ENCODE measurements at regions not wholly inside any gene's neighbourhood (a gene's known extent, or its start where the extent isn't known, plus 50 kb on each side); places are given as distances from the start of the nearest gene placed in this dataset.
"Not testable (repeated sequence)": the region's sequence is repeated elsewhere in the genome, so short reads cannot be mapped to it uniquely, and the experiment has no call there.

DNA sequence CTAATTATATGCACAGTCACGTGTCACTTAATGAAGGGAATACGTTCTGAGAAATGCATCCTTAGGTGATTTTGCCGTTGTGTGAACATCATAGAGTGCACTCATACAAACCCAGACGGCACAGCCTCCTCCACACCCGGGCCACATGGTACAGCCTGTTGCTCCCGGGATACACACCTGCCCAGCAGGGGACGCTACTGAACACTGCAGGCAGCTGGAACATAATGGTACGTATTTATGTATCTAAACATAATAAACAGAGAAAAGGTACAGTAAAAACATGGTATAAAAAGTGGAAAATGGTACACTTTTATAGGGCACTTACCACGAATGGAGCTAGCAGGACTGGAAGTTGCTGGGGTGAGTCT is 752.3 kb upstream of the TPTE start:
- peaks cover 0 to 32% (median 22%) of the 10 kb centered on the region in 5 experiments for H3K9me3 ChIP-seq (ENCODE audit: control extremely low read depth in 1 of 5, control insufficient read depth in 4 of 5, insufficient read depth in 2 of 5, low read depth in 1 of 5, low read length in 4 of 5)
- POLR2A ChIA-PET; H3K36me3 ChIP-seq (ENCODE audit: control insufficient read depth in 4 of 4, insufficient read depth in 4 of 4, low read length in 3 of 4); H3K4me1 ChIP-seq (ENCODE audit: control extremely low read depth in 1 of 4, control insufficient read depth in 4 of 4, insufficient read depth in 4 of 4, low read length in 3 of 4); CTCF ChIA-PET; H3K4me3 ChIP-seq (ENCODE audit: control insufficient read depth in 1 of 7, extremely low read depth in 1 of 7, insufficient read depth in 4 of 7, low read depth in 2 of 7, low read length in 6 of 7); DNase-seq; H3K27ac ChIP-seq (ENCODE audit: insufficient read depth in 1 of 2, low read depth in 1 of 2, low read length in 2 of 2, poor library complexity in 1 of 2, severe bottlenecking in 2 of 2); H3K27me3 ChIP-seq (replicated peaks in 2 of 5; ENCODE audit: control insufficient read depth in 4 of 5, insufficient read depth in 5 of 5, low read length in 4 of 5): not testable (repeated sequence)
- 76% methylated on average over 6 of the region's 9 CpGs for WGBS (ENCODE audit: insufficient coverage)

DNA sequence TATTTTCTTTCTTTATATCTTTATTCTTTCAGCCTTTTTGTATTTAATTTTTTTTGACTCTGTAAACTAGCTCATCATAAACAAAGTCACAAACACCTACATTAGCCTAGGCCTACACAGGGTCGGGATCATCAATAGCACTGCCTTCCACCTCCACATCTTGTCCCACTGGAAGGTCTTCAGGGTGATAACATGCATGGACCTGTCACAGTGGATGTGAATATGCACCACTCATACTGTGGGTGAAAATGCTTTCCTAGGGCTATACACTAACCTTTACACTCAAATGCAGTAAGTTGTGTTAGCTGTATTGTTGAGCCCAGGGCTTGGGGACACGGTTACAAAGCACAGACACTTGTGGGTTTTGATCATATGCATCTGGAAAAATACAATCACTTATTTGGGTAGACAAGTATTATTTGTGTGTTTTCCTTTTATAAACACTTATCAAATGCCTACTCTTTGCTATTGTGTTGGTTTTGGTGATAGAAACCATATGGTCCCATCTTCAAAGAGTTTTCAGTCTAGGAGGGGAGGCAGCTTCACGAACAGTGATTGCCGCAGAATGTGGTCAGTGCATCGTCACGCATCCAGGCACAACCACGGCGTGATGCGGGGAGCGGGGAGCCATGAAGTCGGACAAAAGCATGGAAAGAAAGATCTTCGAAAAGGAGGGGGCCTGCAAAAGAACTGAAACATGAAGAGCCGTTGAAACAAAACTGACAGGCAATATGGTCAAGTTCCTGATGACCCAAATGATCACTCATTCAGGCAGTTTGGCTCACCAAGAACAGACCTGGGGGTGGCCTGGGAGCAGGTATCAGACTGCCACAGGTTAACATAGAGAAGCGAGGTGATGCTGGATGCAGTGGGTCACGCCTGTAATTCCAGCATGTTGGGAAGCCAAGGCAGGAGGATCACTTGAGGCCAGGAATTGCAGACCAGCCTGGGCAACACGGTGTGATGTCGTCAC is 751.4 kb upstream of the TPTE start:
- H3K4me3 ChIP-seq (ENCODE audit: control insufficient read depth in 1 of 7, extremely low read depth in 1 of 7, insufficient read depth in 4 of 7, low read depth in 2 of 7, low read length in 6 of 7); POLR2A ChIA-PET; DNase-seq; H3K4me1 ChIP-seq (ENCODE audit: control extremely low read depth in 1 of 4, control insufficient read depth in 4 of 4, insufficient read depth in 4 of 4, low read length in 3 of 4); CTCF ChIA-PET; H3K27ac ChIP-seq (ENCODE audit: insufficient read depth in 1 of 2, low read depth in 1 of 2, low read length in 2 of 2, poor library complexity in 1 of 2, severe bottlenecking in 2 of 2); H3K36me3 ChIP-seq (ENCODE audit: control insufficient read depth in 4 of 4, insufficient read depth in 4 of 4, low read length in 3 of 4); H3K27me3 ChIP-seq (replicated peaks in 2 of 5; ENCODE audit: control insufficient read depth in 4 of 5, insufficient read depth in 5 of 5, low read length in 4 of 5): not testable (repeated sequence)
- peaks cover 0 to 36% (median 25%) of the 10 kb centered on the region in 5 experiments for H3K9me3 ChIP-seq (ENCODE audit: control extremely low read depth in 1 of 5, control insufficient read depth in 4 of 5, insufficient read depth in 2 of 5, low read depth in 1 of 5, low read length in 4 of 5)
- 63% methylated on average over 17 of the region's 17 CpGs for WGBS (ENCODE audit: insufficient coverage)

DNA sequence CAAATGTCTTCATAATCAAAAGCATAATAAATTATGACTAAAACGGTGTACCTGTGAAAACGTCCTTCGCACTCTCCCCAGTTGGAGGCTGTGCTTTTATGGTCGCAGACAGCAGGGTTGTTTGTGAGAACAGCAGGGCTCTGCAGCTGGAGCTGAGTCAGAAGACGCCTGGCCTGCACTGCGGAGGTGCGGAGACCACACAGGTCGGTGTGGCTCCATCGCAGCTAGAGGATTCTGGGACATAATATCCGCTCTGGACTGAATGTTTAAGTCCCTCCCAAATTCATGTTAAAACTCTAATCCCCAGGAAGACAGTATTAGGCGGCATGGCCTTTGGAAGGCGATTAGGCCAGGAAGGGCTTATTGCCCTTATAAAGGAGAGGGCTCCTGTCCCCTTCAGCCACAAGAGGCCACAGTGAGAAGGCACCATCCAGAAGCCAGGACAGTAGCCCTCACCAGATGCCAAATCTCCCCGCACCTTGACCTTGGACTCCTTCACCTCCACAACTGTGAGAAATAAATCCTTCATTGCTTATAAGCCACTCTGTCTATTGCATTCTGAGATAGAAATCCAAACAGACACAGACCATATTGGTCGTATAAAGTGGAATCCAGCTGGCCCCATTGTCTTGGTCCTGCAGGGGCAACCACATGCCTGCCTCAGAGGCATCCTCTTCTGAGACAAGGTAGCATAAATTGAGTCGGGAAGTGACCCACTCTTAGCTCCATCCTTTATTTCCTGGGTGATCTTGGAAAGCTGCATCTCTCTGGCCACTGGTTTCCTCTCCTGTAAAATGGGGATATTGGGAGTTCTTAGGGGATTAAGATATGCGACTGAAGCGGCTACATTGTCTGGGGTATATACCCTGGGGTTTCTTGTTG is 749.7 kb upstream of the TPTE start:
- DNase-seq; H3K4me3 ChIP-seq (ENCODE audit: control insufficient read depth in 1 of 7, extremely low read depth in 1 of 7, insufficient read depth in 4 of 7, low read depth in 2 of 7, low read length in 6 of 7); H3K36me3 ChIP-seq (ENCODE audit: control insufficient read depth in 4 of 4, insufficient read depth in 4 of 4, low read length in 3 of 4); H3K27me3 ChIP-seq (replicated peaks in 2 of 5; ENCODE audit: control insufficient read depth in 4 of 5, insufficient read depth in 5 of 5, low read length in 4 of 5); POLR2A ChIA-PET; H3K27ac ChIP-seq (ENCODE audit: insufficient read depth in 1 of 2, low read depth in 1 of 2, low read length in 2 of 2, poor library complexity in 1 of 2, severe bottlenecking in 2 of 2); CTCF ChIA-PET; H3K4me1 ChIP-seq (ENCODE audit: control extremely low read depth in 1 of 4, control insufficient read depth in 4 of 4, insufficient read depth in 4 of 4, low read length in 3 of 4): not testable (repeated sequence)
- 72% methylated on average over 16 of the region's 17 CpGs for WGBS (ENCODE audit: insufficient coverage)
- H3K9me3 ChIP-seq (ENCODE audit: control extremely low read depth in 1 of 5, control insufficient read depth in 4 of 5, insufficient read depth in 2 of 5, low read depth in 1 of 5, low read length in 4 of 5) = peaks cover 0 to 41% (median 25%) of the 10 kb centered on the region in 5 experiments

DNA sequence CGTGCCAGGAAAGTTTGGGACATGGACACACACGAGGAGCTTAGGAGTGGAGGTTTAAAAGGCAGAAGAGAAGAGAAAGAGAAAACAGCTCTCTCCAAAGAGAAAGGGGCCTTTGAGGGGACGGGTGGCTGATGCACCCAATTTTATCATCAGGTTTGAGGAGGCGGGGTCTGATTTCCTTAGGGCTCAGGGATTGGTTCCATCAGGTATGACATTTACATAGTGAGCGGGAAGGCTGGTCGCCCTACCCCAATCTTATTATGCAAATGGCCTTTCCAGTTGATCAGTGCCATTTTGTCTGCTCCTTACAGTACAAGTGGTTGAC is 749.1 kb upstream of the TPTE start:
- no peak for DNase-seq
- H3K4me1 ChIP-seq (ENCODE audit: control extremely low read depth in 1 of 4, control insufficient read depth in 4 of 4, insufficient read depth in 4 of 4, low read length in 3 of 4) = no peaks in the 10 kb centered on the region
- H3K36me3 ChIP-seq (ENCODE audit: control insufficient read depth in 4 of 4, insufficient read depth in 4 of 4, low read length in 3 of 4) = no peaks in the 10 kb centered on the region
- WGBS (ENCODE audit: insufficient coverage) = 65% methylated on average over 6 of the region's 6 CpGs
- ChIA-PET POLR2A (no interaction called here), CTCF (no interaction called here)
- peaks cover 0 to 41% (median 23%) of the 10 kb centered on the region in 5 experiments for H3K9me3 ChIP-seq (ENCODE audit: control extremely low read depth in 1 of 5, control insufficient read depth in 4 of 5, insufficient read depth in 2 of 5, low read depth in 1 of 5, low read length in 4 of 5)
- no peaks in the 10 kb centered on the region for H3K27me3 ChIP-seq (replicated peaks in 2 of 5; ENCODE audit: control insufficient read depth in 4 of 5, insufficient read depth in 5 of 5, low read length in 4 of 5)
- no peak overlapping the region for H3K4me3 ChIP-seq (ENCODE audit: control insufficient read depth in 1 of 7, extremely low read depth in 1 of 7, insufficient read depth in 4 of 7, low read depth in 2 of 7, low read length in 6 of 7)
- no peak overlapping the region for H3K27ac ChIP-seq (ENCODE audit: insufficient read depth in 1 of 2, low read depth in 1 of 2, low read length in 2 of 2, poor library complexity in 1 of 2, severe bottlenecking in 2 of 2)

DNA sequence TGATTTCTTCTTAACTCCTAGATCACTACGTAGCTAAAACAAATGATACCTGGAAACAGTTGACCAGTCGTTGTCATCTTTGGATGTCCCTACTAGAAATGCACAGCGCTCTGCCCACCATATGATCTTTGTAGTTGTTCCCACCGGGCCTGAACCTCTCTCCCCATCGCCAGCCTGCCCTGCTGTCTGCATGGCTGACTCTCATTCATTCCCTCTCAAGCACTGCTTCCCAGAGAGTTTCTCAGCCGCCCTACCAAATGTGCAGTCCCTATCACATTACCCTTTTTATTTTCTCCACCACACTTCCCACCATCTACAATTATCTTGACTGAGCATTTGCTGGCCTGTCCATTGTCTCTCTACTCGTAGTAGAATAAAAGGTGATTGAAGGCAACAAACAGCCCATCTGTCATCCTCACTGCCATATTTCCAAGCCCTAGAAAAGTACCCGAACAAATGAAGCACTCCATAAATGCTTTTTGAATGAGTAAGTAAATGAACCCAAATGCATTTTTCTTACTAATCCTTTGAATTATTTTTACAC is 748.4 kb upstream of the TPTE start:
- H3K9me3 ChIP-seq (ENCODE audit: control extremely low read depth in 1 of 5, control insufficient read depth in 4 of 5, insufficient read depth in 2 of 5, low read depth in 1 of 5, low read length in 4 of 5) = peaks cover 0 to 38% (median 16%) of the 10 kb centered on the region in 5 experiments
- H3K4me3 ChIP-seq (ENCODE audit: control insufficient read depth in 1 of 7, extremely low read depth in 1 of 7, insufficient read depth in 4 of 7, low read depth in 2 of 7, low read length in 6 of 7); H3K36me3 ChIP-seq (ENCODE audit: control insufficient read depth in 4 of 4, insufficient read depth in 4 of 4, low read length in 3 of 4); POLR2A ChIA-PET; DNase-seq; CTCF ChIA-PET; H3K27ac ChIP-seq (ENCODE audit: insufficient read depth in 1 of 2, low read depth in 1 of 2, low read length in 2 of 2, poor library complexity in 1 of 2, severe bottlenecking in 2 of 2); H3K27me3 ChIP-seq (replicated peaks in 2 of 5; ENCODE audit: control insufficient read depth in 4 of 5, insufficient read depth in 5 of 5, low read length in 4 of 5); H3K4me1 ChIP-seq (ENCODE audit: control extremely low read depth in 1 of 4, control insufficient read depth in 4 of 4, insufficient read depth in 4 of 4, low read length in 3 of 4): not testable (repeated sequence)
- 74% methylated on average over 8 of the region's 8 CpGs for whole genome bisulfite sequencing (ENCODE audit: insufficient coverage)

DNA sequence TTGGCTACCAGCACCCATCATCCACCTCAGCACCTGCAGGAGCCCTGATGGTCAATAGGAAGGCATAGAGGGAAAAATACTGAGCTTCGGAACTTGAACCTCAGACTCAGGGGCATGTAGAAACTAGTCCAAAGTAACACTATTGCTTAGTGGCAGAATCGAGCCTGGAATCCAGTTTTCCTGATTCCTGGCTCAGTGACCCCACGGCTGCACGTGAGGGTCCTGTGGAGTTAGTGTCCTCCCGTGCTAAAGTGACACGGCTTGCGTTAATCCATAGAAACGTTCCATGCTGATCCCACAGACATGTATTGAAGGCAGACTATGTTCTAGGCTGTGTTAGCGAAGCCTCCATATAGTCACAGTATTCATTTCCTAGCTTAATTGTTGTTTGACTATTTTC is 747.0 kb upstream of the TPTE start:
- no peak overlapping the region for H3K4me3 ChIP-seq (ENCODE audit: control insufficient read depth in 1 of 7, extremely low read depth in 1 of 7, insufficient read depth in 4 of 7, low read depth in 2 of 7, low read length in 6 of 7)
- H3K4me1 ChIP-seq (ENCODE audit: control extremely low read depth in 1 of 4, control insufficient read depth in 4 of 4, insufficient read depth in 4 of 4, low read length in 3 of 4) = no peaks in the 10 kb centered on the region
- H3K27ac ChIP-seq (ENCODE audit: insufficient read depth in 1 of 2, low read depth in 1 of 2, low read length in 2 of 2, poor library complexity in 1 of 2, severe bottlenecking in 2 of 2) = no peak overlapping the region
- CTCF ChIA-PET = no interaction called here
- WGBS (ENCODE audit: insufficient coverage) = 75% methylated on average over 9 of the region's 9 CpGs
- no peaks in the 10 kb centered on the region for H3K36me3 ChIP-seq (ENCODE audit: control insufficient read depth in 4 of 4, insufficient read depth in 4 of 4, low read length in 3 of 4)
- H3K9me3 ChIP-seq (ENCODE audit: control extremely low read depth in 1 of 5, control insufficient read depth in 4 of 5, insufficient read depth in 2 of 5, low read depth in 1 of 5, low read length in 4 of 5) = peaks cover 0 to 31% (median 13%) of the 10 kb centered on the region in 5 experiments
- POLR2A ChIA-PET = no interaction called here
- H3K27me3 ChIP-seq (replicated peaks in 2 of 5; ENCODE audit: control insufficient read depth in 4 of 5, insufficient read depth in 5 of 5, low read length in 4 of 5) = no peaks in the 10 kb centered on the region
- no peak for DNase-seq

Data from common myeloid progenitor, CD34-positive (primary cell).